NB4 (cell line): ENCODE measurements at regions not wholly inside any gene's neighbourhood (a gene's known extent, or its start where the extent isn't known, plus 50 kb on each side); places are given as distances from the start of the nearest gene placed in this dataset.

ENCODE experiments used
- TF ChIP-seq, protein P1 (sequence below): IDR thresholded peaks from one replicate; pipeline ENCODE4 v1.5.1; 2012; ENCODE audit warnings: low read depth, low read length
- TF ChIP-seq, protein P2 (sequence below): IDR thresholded peaks from 2 replicates; pipeline ENCODE4 v1.6.1; 2011; ENCODE audit warnings: low read depth, low read length

DNA sequence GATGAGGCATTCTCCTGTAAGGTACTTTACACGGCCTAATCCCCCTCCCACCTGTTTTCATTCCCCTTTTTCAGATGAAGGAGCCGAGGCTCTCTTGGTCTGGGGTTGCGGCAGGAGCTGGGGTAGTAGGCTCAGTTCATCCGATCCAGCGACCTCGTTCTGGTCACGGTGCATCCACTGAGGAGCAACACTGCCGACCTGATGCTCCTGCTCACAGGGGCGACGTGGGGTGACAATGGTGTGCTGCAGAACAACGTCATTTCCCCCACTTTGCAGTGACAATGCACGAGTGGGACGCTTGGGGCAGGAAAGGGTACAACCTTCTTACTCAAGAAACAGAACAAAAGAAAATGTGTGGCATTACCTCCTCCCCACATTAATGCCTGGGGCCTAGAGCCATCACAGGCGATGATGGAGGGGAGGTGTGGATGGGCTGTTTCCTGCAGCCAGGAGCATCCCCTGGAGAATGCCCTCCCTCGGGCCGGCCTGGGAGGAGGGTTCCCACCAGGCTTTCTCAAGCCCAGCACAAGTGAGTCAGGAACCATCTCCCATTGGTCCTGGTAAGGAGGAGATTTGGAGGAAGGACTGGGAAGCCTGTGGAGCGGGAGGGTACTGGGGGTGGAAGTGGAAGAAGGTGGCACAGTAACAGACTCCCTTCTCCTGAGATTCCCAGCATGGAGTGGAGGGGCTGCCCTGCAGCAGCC is 125.6 kb downstream of the SPATA19 start:
- TF ChIP-seq, protein P1, sequence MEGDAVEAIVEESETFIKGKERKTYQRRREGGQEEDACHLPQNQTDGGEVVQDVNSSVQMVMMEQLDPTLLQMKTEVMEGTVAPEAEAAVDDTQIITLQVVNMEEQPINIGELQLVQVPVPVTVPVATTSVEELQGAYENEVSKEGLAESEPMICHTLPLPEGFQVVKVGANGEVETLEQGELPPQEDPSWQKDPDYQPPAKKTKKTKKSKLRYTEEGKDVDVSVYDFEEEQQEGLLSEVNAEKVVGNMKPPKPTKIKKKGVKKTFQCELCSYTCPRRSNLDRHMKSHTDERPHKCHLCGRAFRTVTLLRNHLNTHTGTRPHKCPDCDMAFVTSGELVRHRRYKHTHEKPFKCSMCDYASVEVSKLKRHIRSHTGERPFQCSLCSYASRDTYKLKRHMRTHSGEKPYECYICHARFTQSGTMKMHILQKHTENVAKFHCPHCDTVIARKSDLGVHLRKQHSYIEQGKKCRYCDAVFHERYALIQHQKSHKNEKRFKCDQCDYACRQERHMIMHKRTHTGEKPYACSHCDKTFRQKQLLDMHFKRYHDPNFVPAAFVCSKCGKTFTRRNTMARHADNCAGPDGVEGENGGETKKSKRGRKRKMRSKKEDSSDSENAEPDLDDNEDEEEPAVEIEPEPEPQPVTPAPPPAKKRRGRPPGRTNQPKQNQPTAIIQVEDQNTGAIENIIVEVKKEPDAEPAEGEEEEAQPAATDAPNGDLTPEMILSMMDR, result no peak
- TF ChIP-seq, protein P2, sequence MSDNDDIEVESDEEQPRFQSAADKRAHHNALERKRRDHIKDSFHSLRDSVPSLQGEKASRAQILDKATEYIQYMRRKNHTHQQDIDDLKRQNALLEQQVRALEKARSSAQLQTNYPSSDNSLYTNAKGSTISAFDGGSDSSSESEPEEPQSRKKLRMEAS, result no peak
